H1 (cell line): ENCODE measurements at regions not wholly inside any gene's neighbourhood (a gene's known extent, or its start where the extent isn't known, plus 50 kb on each side); places are given as distances from the start of the nearest gene placed in this dataset.

ENCODE experiments used
- CTCF ChIA-PET: fragments of 300-600 bp; sonication (Branson Sonifier 250); formaldehyde crosslinking; loops from one replicate; lab custom pipeline; 2021; ENCODE audit not compliant: partially characterized antibody; lab: Charles Lee
- POLR2A ChIA-PET: fragments of 300-600 bp; sonication (Branson Sonifier 250); formaldehyde crosslinking; loops from one replicate; lab custom pipeline; 2021; ENCODE audit warnings: inconsistent platforms; ENCODE audit not compliant: partially characterized antibody; lab: Charles Lee
- DNase-seq, 2 experiments: peaks; one replicate each; pipeline versions ENCODE4 v3.0.0 to v3.0.0-alpha.2; 2010 to 2022; ENCODE audit warnings: low spot score in 2 of 2, low read depth in 1 of 2, mixed read lengths in 1 of 2
- FAIRE-seq: peaks from 2 replicates; lab custom pipeline; 2011; peaks lifted over from hg19 to GRCh38; lab: Jason Lieb, UNC
- H2AFZ ChIP-seq: 2 replicates; pipeline ENCODE4 v1.8.1; 2012; ENCODE audit warnings: low read length, inconsistent platforms
- H2AK5ac ChIP-seq: 2 replicates; pipeline ENCODE4 v1.6.1; 2013; ENCODE audit warnings: low read depth, low read length
- H2BK120ac ChIP-seq: replicated peaks from 2 replicates; pipeline ENCODE3; 2013; ENCODE audit warnings: low read depth, low read length, inconsistent platforms
- H2BK12ac ChIP-seq: 2 replicates; pipeline ENCODE4 v1.6.1; 2013; ENCODE audit warnings: low read depth, low read length
- H2BK15ac ChIP-seq: 2 replicates; pipeline ENCODE4 v1.6.1; 2013; ENCODE audit warnings: low read length
- H2BK20ac ChIP-seq: 2 replicates; pipeline ENCODE4 v1.6.1; 2013; ENCODE audit warnings: low read length
- H2BK5ac ChIP-seq: 2 replicates; pipeline ENCODE4 v1.6.1; 2013; ENCODE audit warnings: low read depth, low read length
- H3K14ac ChIP-seq: 2 replicates; pipeline ENCODE4 v1.6.1; 2013; ENCODE audit warnings: inconsistent platforms; ENCODE audit not compliant: insufficient read length
- H3K18ac ChIP-seq: 2 replicates; pipeline ENCODE4 v1.6.1; 2013; ENCODE audit warnings: low read length; ENCODE audit errors: extremely low read depth
- H3K23ac ChIP-seq: 2 replicates; pipeline ENCODE4 v1.6.1; 2013; ENCODE audit warnings: inconsistent platforms; ENCODE audit not compliant: insufficient read length
- H3K23me2 ChIP-seq: 2 replicates; pipeline ENCODE4 v1.6.1; 2013; ENCODE audit warnings: low read depth, low read length
- H3K27ac ChIP-seq: 2 replicates; pipeline ENCODE4 v1.6.1; 2011; ENCODE audit warnings: low read depth, low read length, inconsistent platforms
- H3K27me3 ChIP-seq, 4 experiments: replicated peaks in 1 of 4; 1 replicate in 1 of 4; 2 replicates in 3 of 4; pipeline versions ENCODE4 v1.6.1 to v1.8.1; 2011 to 2013; ENCODE audit warnings: low read length in 3 of 4, mild to moderate bottlenecking in 3 of 4, inconsistent platforms in 2 of 4, mixed read lengths in 2 of 4, moderate library complexity in 1 of 4; ENCODE audit not compliant: control insufficient read depth in 3 of 4, insufficient read depth in 3 of 4; ENCODE audit errors: extremely low read depth in 1 of 4
- H3K36me3 ChIP-seq, 4 experiments: 2 replicates each; pipeline versions ENCODE4 v1.6.1 to v1.8.1; 2011 to 2013; ENCODE audit warnings: mild to moderate bottlenecking in 4 of 4, low read length in 3 of 4, moderate library complexity in 2 of 4, control low read depth in 1 of 4, inconsistent platforms in 1 of 4; ENCODE audit not compliant: insufficient read depth in 4 of 4, control insufficient read depth in 2 of 4
- H3K4ac ChIP-seq: replicated peaks from 2 replicates; pipeline ENCODE3; 2013; ENCODE audit warnings: low read length, low read depth, mixed read lengths, inconsistent platforms; ENCODE audit not compliant: insufficient read length
- H3K4me1 ChIP-seq, 4 experiments: replicated peaks in 1 of 4; 1 replicate in 1 of 4; 2 replicates in 3 of 4; pipeline versions ENCODE4 v1.6.1 to v1.8.1; 2011 to 2013; ENCODE audit warnings: low read length in 3 of 4, inconsistent platforms in 2 of 4, mixed read lengths in 1 of 4; ENCODE audit not compliant: insufficient read depth in 4 of 4, control insufficient read depth in 3 of 4
- H3K4me2 ChIP-seq, 2 experiments: 2 replicates each; pipeline versions ENCODE4 v1.6.1 to v1.8.1; 2011 to 2013; ENCODE audit warnings: low read depth in 2 of 2, low read length in 2 of 2, control low read depth in 1 of 2, inconsistent platforms in 1 of 2, mild to moderate bottlenecking in 1 of 2; ENCODE audit not compliant: insufficient read depth in 1 of 2
- H3K4me3 ChIP-seq, 4 experiments: fragments of 200-600, 300-600 bp in 1 of 4; sonication (generic), shearing (Covaris generic), sonication (Bioruptor Twin) in 1 of 4; 2 replicates each; pipeline versions ENCODE4 v1.5.1 to v1.8.1; 2011 to 2016; ENCODE audit warnings: low read length in 4 of 4, low read depth in 3 of 4, control low read depth in 2 of 4, inconsistent platforms in 2 of 4, mild to moderate bottlenecking in 2 of 4, mixed read lengths in 1 of 4, moderate library complexity in 1 of 4; ENCODE audit not compliant: insufficient read depth in 2 of 4; ENCODE audit errors: extremely low read depth in 1 of 4
- H3K56ac ChIP-seq: replicated peaks from 2 replicates; pipeline ENCODE3; 2013; ENCODE audit warnings: low read depth, mild to moderate bottlenecking, mixed read lengths, low read length, inconsistent platforms; ENCODE audit not compliant: insufficient read length
- H3K79me1 ChIP-seq: 2 replicates; pipeline ENCODE4 v1.6.1; 2013; ENCODE audit warnings: low read depth, low read length, control low read depth
- H3K79me2 ChIP-seq, 2 experiments: 2 replicates each; pipeline versions ENCODE4 v1.6.1 to v1.8.1; 2012 to 2013; ENCODE audit warnings: low read length in 2 of 2, mild to moderate bottlenecking in 2 of 2, inconsistent platforms in 1 of 2; ENCODE audit not compliant: insufficient read depth in 2 of 2, control insufficient read depth in 1 of 2
- H3K9ac ChIP-seq, 4 experiments: replicated peaks in 1 of 4; 1 replicate in 1 of 4; 2 replicates in 3 of 4; pipeline versions ENCODE4 v1.6.1 to v1.8.1; 2011 to 2013; ENCODE audit warnings: low read depth in 3 of 4, low read length in 3 of 4, control low read depth in 2 of 4, mild to moderate bottlenecking in 2 of 4, moderate library complexity in 2 of 4, inconsistent platforms in 1 of 4; ENCODE audit errors: extremely low read depth in 1 of 4
- H3K9me3 ChIP-seq, 2 experiments: 2 replicates each; pipeline versions ENCODE4 v1.6.1 to v1.8.1; 2012 to 2013; ENCODE audit warnings: mild to moderate bottlenecking in 2 of 2, moderate library complexity in 2 of 2, control low read depth in 1 of 2, inconsistent platforms in 1 of 2, low read depth in 1 of 2, low read length in 1 of 2, mixed read lengths in 1 of 2; ENCODE audit not compliant: insufficient read depth in 2 of 2
- H4K20me1 ChIP-seq, 2 experiments: replicated peaks in 1 of 2; 2 replicates each; pipeline versions ENCODE3 to v1.8.1; 2011 to 2013; ENCODE audit warnings: inconsistent platforms in 2 of 2, low read length in 2 of 2, mild to moderate bottlenecking in 1 of 2; ENCODE audit not compliant: insufficient read depth in 2 of 2, control insufficient read depth in 1 of 2
- H4K5ac ChIP-seq: 2 replicates; pipeline ENCODE4 v1.6.1; 2013; ENCODE audit warnings: low read length, low read depth, mixed read lengths, inconsistent platforms; ENCODE audit not compliant: insufficient read length
- H4K8ac ChIP-seq: 2 replicates; pipeline ENCODE4 v1.8.0; 2013; ENCODE audit warnings: mild to moderate bottlenecking, moderate library complexity, low read length, inconsistent platforms; ENCODE audit not compliant: insufficient read depth; ENCODE audit errors: extremely low read depth
- H4K91ac ChIP-seq: replicated peaks from 2 replicates; pipeline ENCODE3; 2013; ENCODE audit warnings: low read length, mixed read lengths, inconsistent platforms; ENCODE audit not compliant: insufficient read length
- CTBP2 ChIP-seq: IDR thresholded peaks from 2 replicates; pipeline ENCODE4 v1.7.0; 2011; ENCODE audit warnings: borderline replicate concordance, mild to moderate bottlenecking, moderate library complexity, mixed read lengths, low read length; ENCODE audit not compliant: insufficient read depth, insufficient read length
- HDAC2 ChIP-seq, 2 experiments: fragments of 300-600 bp in 1 of 2; sonication (generic) in 1 of 2; IDR thresholded peaks; 2 replicates each; pipeline ENCODE4 v1.6.1; 2011 to 2012; ENCODE audit warnings: low read depth in 2 of 2, low read length in 2 of 2, mild to moderate bottlenecking in 2 of 2, moderate library complexity in 2 of 2, borderline replicate concordance in 1 of 2, inconsistent platforms in 1 of 2
- HDAC6 ChIP-seq: IDR thresholded peaks from one replicate; pipeline ENCODE4 v1.7.1; 2012; ENCODE audit warnings: low read depth, mild to moderate bottlenecking, inconsistent platforms, low read length, moderate library complexity
- KDM1A ChIP-seq: fragments of 200-600, 300-600 bp; sonication (generic); IDR thresholded peaks from 2 replicates; pipeline ENCODE4 v1.7.1; 2016; ENCODE audit warnings: mild to moderate bottlenecking, low read length, borderline replicate concordance
- SP4 ChIP-seq: IDR thresholded peaks from 2 replicates; pipeline ENCODE4 v1.6.1; 2012; ENCODE audit warnings: low read length, inconsistent platforms
- SUZ12 ChIP-seq: fragments of 200-600 bp; sonication (generic); IDR thresholded peaks from 2 replicates; pipeline ENCODE4 v1.6.1; 2012; ENCODE audit warnings: mild to moderate bottlenecking, inconsistent platforms, low read length, moderate library complexity, mixed read lengths
- ZNF274 ChIP-seq: IDR thresholded peaks from 2 replicates; pipeline ENCODE4 v1.7.0; 2012; ENCODE audit warnings: low read length, borderline replicate concordance; ENCODE audit errors: extremely low read depth
- WGBS, 2 experiments: shearing (Covaris generic) in 1 of 2; methylation state at CpG; one replicate each; pipeline versions ENCODE4 v1.1.6 to v1.1.7; 2013 to 2015; ENCODE audit warnings: low lambda C conversion rate in 2 of 2, mixed read lengths in 2 of 2, inconsistent platforms in 1 of 2, low coverage in 1 of 2, missing lambda C conversion rate in 1 of 2; ENCODE audit not compliant: insufficient replicate concordance in 2 of 2, insufficient coverage in 1 of 2, insufficient read length in 1 of 2; ENCODE audit errors: extremely low coverage in 1 of 2, missing lambda C conversion rate in 1 of 2; 5-methylcytosine and 5-hydroxymethylcytosine counted together
- TF ChIP-seq, protein P1 (sequence below): IDR thresholded peaks from 2 replicates; pipeline ENCODE4 v1.6.1; 2012; ENCODE audit warnings: inconsistent platforms

DNA sequence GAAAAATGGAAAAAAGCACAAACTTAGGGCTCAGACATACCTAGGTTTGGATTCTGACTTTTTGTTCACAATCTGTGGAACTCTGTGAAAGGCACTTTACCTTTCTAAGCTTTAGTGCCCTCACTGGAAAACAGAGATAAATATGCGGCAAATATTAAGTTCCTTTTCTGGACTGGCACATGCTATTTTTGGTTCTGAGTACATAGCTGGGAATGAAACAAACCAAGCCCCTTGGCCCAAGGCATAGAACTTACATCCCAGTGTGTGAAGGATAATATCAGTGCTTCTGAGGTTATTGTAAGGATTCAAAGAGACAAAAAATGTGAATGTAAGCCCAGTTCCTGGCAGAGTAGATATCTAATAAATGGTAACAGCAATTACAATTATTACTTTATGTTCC, 227.5 kb downstream of the ADAMTS15 start:
- H4K91ac ChIP-seq = no peak overlapping the region
- no peak for TF ChIP-seq ZNF274
- no peak for TF ChIP-seq KDM1A
- TF ChIP-seq, protein P1, sequence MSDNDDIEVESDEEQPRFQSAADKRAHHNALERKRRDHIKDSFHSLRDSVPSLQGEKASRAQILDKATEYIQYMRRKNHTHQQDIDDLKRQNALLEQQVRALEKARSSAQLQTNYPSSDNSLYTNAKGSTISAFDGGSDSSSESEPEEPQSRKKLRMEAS = no peak
- TF ChIP-seq SP4 = no peak
- no peak for TF ChIP-seq CTBP2
- TF ChIP-seq HDAC6 = no peak
- no peak for TF ChIP-seq SUZ12
- no peak for TF ChIP-seq HDAC2 (IDR thresholded peaks at IDR 0.05; ENCODE audit: borderline replicate concordance in 1 of 2, low read depth in 2 of 2, low read length in 2 of 2)
- no peaks in the 10 kb centered on the region for H3K79me2 ChIP-seq
- DNase-seq (no peak), FAIRE-seq (no peak)
- no peak overlapping the region for H2BK15ac ChIP-seq
- no peak overlapping the region for H3K18ac ChIP-seq
- no peak overlapping the region for H4K5ac ChIP-seq
- H3K36me3 ChIP-seq = no peaks in the 10 kb centered on the region
- H3K27ac ChIP-seq = no peak overlapping the region
- H3K4ac ChIP-seq = no peak overlapping the region
- H3K9ac ChIP-seq = no peak overlapping the region
- no peak overlapping the region for H3K4me2 ChIP-seq
- no peaks in the 10 kb centered on the region for H4K20me1 ChIP-seq
- WGBS, 2 experiments = 86% methylated on average over 1 of the region's 1 CpG; no CpG with 5 or more reads in 1 of the 2 experiments
- no peaks in the 10 kb centered on the region for H3K23me2 ChIP-seq
- no peaks in the 10 kb centered on the region for H3K27me3 ChIP-seq
- POLR2A ChIA-PET = no interaction called here
- no peak overlapping the region for H3K4me3 ChIP-seq
- no peak overlapping the region for H3K14ac ChIP-seq
- H4K8ac ChIP-seq = no peak overlapping the region
- H3K79me1 ChIP-seq = no peaks in the 10 kb centered on the region
- CTCF ChIA-PET = interaction anchor here (0.5 to 1.4 kb wide), 5 partner anchors 15 to 1268 kb away, joined by 3 to 4 read pairs (median 3); no protein-coding TSS in a partner anchor
- H3K56ac ChIP-seq = no peak overlapping the region
- no peak overlapping the region for H2BK20ac ChIP-seq
- H3K4me1 ChIP-seq = peaks cover 0 to 4% (median 2%) of the 10 kb centered on the region in 4 experiments; a peak in 3 of 7 replicates
- H2AFZ ChIP-seq = no peak overlapping the region
- no peak overlapping the region for H2AK5ac ChIP-seq
- H3K23ac ChIP-seq = no peak overlapping the region
- H3K9me3 ChIP-seq = peaks cover 10 to 14% of the 10 kb centered on the region in 2 experiments
- H2BK12ac ChIP-seq = no peak overlapping the region
- H2BK120ac ChIP-seq = no peak overlapping the region
- no peak overlapping the region for H2BK5ac ChIP-seq
